C4-2B (cell line): ENCODE measurements at regions not wholly inside any gene's neighbourhood (a gene's known extent, or its start where the extent isn't known, plus 50 kb on each side); places are given as distances from the start of the nearest gene placed in this dataset.

Experiments
- ZFX ChIP-seq: fragments of 450-650 bp; IDR thresholded peaks from 2 replicates; pipeline ENCODE4 v1.6.1; 2017
- TF ChIP-seq, protein P1 (sequence below): fragments of 450-650 bp; conservative IDR thresholded peaks from 2 replicates; pipeline ENCODE4 v1.5.1; 2017; ENCODE audit warnings: mild to moderate bottlenecking

DNA sequence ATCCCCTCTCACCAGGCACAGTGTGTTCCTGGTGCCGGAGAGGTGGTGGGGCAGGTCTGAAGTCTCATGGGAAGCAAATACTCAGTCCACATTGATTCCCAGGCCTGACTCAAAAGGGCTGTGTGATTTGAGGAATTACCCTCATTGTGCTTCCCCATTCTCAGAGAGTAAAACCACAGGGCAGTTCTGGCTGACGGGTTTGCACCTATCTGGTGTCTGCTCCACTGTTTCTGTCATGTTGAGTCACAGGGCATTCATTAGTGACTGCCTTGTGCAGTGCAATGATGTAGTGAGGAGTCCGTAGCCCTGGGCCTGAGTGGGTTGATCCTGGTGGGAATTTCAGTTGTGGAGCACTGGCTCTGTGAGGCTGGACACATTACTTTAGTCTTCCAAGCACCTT, 85.2 kb upstream of the ARHGAP20 start:
- TF ChIP-seq, protein P1, sequence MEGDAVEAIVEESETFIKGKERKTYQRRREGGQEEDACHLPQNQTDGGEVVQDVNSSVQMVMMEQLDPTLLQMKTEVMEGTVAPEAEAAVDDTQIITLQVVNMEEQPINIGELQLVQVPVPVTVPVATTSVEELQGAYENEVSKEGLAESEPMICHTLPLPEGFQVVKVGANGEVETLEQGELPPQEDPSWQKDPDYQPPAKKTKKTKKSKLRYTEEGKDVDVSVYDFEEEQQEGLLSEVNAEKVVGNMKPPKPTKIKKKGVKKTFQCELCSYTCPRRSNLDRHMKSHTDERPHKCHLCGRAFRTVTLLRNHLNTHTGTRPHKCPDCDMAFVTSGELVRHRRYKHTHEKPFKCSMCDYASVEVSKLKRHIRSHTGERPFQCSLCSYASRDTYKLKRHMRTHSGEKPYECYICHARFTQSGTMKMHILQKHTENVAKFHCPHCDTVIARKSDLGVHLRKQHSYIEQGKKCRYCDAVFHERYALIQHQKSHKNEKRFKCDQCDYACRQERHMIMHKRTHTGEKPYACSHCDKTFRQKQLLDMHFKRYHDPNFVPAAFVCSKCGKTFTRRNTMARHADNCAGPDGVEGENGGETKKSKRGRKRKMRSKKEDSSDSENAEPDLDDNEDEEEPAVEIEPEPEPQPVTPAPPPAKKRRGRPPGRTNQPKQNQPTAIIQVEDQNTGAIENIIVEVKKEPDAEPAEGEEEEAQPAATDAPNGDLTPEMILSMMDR = no peak
- TF ChIP-seq ZFX = no peak
